Prostate gland (tissue), 2 donors: ENCODE measurements at regions not wholly inside any gene's neighbourhood (a gene's known extent, or its start where the extent isn't known, plus 50 kb on each side); places are given as distances from the start of the nearest gene placed in this dataset.

ENCODE experiments used
- POLR2A ChIP-seq: fragments of 450-650 bp; IDR thresholded peaks from one replicate; pipeline ENCODE4 v1.6.1; 2016; ENCODE audit warnings: antibody characterized with exemption, mild to moderate bottlenecking
- TF ChIP-seq, protein P1 (sequence below), 4 experiments: fragments of 200-600 bp in 2 of 4; fragments of 450-650 bp in 2 of 4; sonication (generic) in 2 of 4; IDR thresholded peaks; 1 replicate in 3 of 4; 2 replicates in 1 of 4; pipeline ENCODE4 v1.5.1; 2016 to 2019; ENCODE audit warnings: antibody characterized with exemption in 4 of 4, mild to moderate bottlenecking in 2 of 4, moderate library complexity in 2 of 4

GRCh38 chr18:76205906-76206305 is 289.1 kb downstream of the ZNF516 start:
- TF ChIP-seq, protein P1, sequence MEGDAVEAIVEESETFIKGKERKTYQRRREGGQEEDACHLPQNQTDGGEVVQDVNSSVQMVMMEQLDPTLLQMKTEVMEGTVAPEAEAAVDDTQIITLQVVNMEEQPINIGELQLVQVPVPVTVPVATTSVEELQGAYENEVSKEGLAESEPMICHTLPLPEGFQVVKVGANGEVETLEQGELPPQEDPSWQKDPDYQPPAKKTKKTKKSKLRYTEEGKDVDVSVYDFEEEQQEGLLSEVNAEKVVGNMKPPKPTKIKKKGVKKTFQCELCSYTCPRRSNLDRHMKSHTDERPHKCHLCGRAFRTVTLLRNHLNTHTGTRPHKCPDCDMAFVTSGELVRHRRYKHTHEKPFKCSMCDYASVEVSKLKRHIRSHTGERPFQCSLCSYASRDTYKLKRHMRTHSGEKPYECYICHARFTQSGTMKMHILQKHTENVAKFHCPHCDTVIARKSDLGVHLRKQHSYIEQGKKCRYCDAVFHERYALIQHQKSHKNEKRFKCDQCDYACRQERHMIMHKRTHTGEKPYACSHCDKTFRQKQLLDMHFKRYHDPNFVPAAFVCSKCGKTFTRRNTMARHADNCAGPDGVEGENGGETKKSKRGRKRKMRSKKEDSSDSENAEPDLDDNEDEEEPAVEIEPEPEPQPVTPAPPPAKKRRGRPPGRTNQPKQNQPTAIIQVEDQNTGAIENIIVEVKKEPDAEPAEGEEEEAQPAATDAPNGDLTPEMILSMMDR (IDR thresholded peaks at IDR 0.05): no peak
- no peak for TF ChIP-seq POLR2A
